ENCODE measurements at regions not wholly inside any gene's neighbourhood (a gene's known extent, or its start where the extent isn't known, plus 50 kb on each side); places are given as distances from the start of the nearest gene placed in this dataset.

GRCh38 chr12:4174417-4174816 lies 99.1 kb upstream of the CCND2 start:
- intact Hi-C loops (cut with DNase I) = no loop called here
- Histone ChIP-seq H3K36me3 (no peaks in the 10 kb centered on the region), H3K9me3 (no peaks in the 10 kb centered on the region), H3K4me1 (no peaks in the 10 kb centered on the region), H3K4me3 (no peak overlapping the region), H3K27ac (no peak overlapping the region), H3K27me3 (no peaks in the 10 kb centered on the region)
- 89 to 93% methylated on average over 3 of the region's 3 CpGs for WGBS, 2 donors
- ATAC-seq (no peak), DNase-seq (no peak), FAIRE-seq (no peak)
- TF ChIP-seq CTCF (IDR thresholded peaks at IDR 0.05) = no peak

DNA sequence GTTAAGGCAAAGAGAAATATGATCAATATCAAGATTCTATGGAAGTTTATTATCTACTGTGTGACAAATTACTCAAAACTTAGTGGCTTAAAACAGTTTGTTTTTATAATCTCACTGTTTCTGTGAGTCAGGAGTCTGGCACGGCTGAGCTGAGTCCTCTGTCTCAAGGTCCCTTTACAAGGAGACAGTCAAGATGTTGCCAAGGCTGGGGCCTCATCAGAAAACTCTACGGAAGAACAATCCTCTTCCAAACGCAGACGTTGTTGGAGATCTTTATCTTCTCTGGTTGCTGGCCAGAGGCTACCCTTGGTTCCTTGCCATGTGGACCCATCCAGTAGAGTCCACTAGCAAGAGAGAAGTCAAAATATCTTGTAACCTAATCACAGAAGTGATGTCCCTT lies 100.6 kb upstream of the CCND2 start:
- DNase-seq (no peak), ATAC-seq (no peak), FAIRE-seq (no peak)
- Histone ChIP-seq H3K4me1 (no peaks in the 10 kb centered on the region), H3K4me3 (no peak overlapping the region), H3K27ac (no peak overlapping the region), H3K9me3 (no peaks in the 10 kb centered on the region), H3K36me3 (no peaks in the 10 kb centered on the region), H3K27me3 (no peaks in the 10 kb centered on the region)
- TF ChIP-seq CTCF (IDR thresholded peaks at IDR 0.05) = no peak
- WGBS, 2 donors = 40% methylated on average over 4 of the region's 4 CpGs
- intact Hi-C loops (cut with DNase I) = no loop called here

DNA sequence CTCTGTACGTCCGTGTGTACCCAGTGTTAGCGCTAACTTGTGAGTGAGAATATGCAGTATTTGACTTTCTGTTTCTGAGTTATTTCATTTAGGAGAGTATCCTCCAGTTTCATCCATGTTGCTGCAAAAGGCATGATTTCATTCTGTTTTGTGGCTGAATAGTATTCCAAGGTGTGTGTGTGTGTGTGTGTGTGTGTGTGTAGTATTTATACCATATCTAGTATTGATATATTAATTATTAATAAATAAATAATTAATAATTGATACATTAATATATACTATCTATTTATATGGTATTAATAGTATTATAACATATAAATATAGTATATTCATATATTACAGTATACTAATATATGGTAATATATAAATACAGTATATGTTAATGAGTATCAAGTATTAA lies 101.8 kb upstream of the CCND2 start:
- intact Hi-C loops (cut with DNase I) = no loop called here
- H3K4me1 ChIP-seq = no peaks in the 10 kb centered on the region
- no peaks in the 10 kb centered on the region for H3K9me3 ChIP-seq
- 86 to 87% methylated on average over 3 of the region's 3 CpGs for WGBS, 2 donors
- ATAC-seq = no peak
- no peak for DNase-seq
- H3K27ac ChIP-seq = no peak overlapping the region
- no peak for TF ChIP-seq CTCF (IDR thresholded peaks at IDR 0.05)
- FAIRE-seq = no peak
- H3K27me3 ChIP-seq = no peaks in the 10 kb centered on the region
- H3K4me3 ChIP-seq = no peak overlapping the region
- no peaks in the 10 kb centered on the region for H3K36me3 ChIP-seq

GRCh38 chr12:4169959-4170358 lies 103.6 kb upstream of the CCND2 start:
- no peak for FAIRE-seq
- Histone ChIP-seq H3K36me3 (no peaks in the 10 kb centered on the region), H3K27ac (no peak overlapping the region), H3K4me1 (no peaks in the 10 kb centered on the region), H3K9me3 (no peaks in the 10 kb centered on the region), H3K27me3 (no peaks in the 10 kb centered on the region), H3K4me3 (no peak overlapping the region)
- TF ChIP-seq CTCF (IDR thresholded peaks at IDR 0.05) = no peak
- no peak for DNase-seq
- intact Hi-C loops (cut with DNase I) = no loop called here
- no peak for ATAC-seq
- WGBS, 2 donors = 82 to 87% methylated on average over 4 of the region's 4 CpGs

GRCh38 chr12:4169531-4169930 lies 104.0 kb upstream of the CCND2 start:
- Histone ChIP-seq H3K27me3 (no peaks in the 10 kb centered on the region), H3K4me3 (no peak overlapping the region), H3K4me1 (no peaks in the 10 kb centered on the region), H3K27ac (no peak overlapping the region), H3K36me3 (no peaks in the 10 kb centered on the region), H3K9me3 (no peaks in the 10 kb centered on the region)
- FAIRE-seq = no peak
- 83 to 89% methylated on average over 5 of the region's 5 CpGs for WGBS, 2 donors
- ATAC-seq = no peak
- intact Hi-C loops (cut with DNase I) = no loop called here
- DNase-seq = no peak
- TF ChIP-seq CTCF (IDR thresholded peaks at IDR 0.05) = no peak

Data from pancreas (tissue), 10 donors.